IPS-20b (cell line): ENCODE measurements at regions not wholly inside any gene's neighbourhood (a gene's known extent, or its start where the extent isn't known, plus 50 kb on each side); places are given as distances from the start of the nearest gene placed in this dataset.
"Not testable (repeated sequence)": the region's sequence is repeated elsewhere in the genome, so short reads cannot be mapped to it uniquely, and the experiment has no call there.

Source experiments
- H3K27ac ChIP-seq: one replicate; pipeline ENCODE4 v1.5.1; 2013; ENCODE audit warnings: low read length
- H3K27me3 ChIP-seq: 2 replicates; pipeline ENCODE4 v1.6.1; 2013; ENCODE audit warnings: mild to moderate bottlenecking, low read length, inconsistent platforms; ENCODE audit not compliant: insufficient read depth
- H3K36me3 ChIP-seq: 2 replicates; pipeline ENCODE4 v1.6.1; 2013; ENCODE audit warnings: low read depth, mild to moderate bottlenecking, inconsistent platforms, low read length, moderate library complexity; ENCODE audit not compliant: insufficient read depth
- H3K4me1 ChIP-seq: 2 replicates; pipeline ENCODE4 v1.6.1; 2013; ENCODE audit warnings: mild to moderate bottlenecking, control low read depth, inconsistent platforms, low read length, moderate library complexity; ENCODE audit not compliant: insufficient read depth
- H3K4me3 ChIP-seq: 2 replicates; pipeline ENCODE4 v1.5.1; 2013; ENCODE audit warnings: mild to moderate bottlenecking, low read length, inconsistent platforms
- H3K9ac ChIP-seq: 2 replicates; pipeline ENCODE4 v1.6.1; 2013; ENCODE audit warnings: low read depth, mild to moderate bottlenecking, inconsistent platforms, low read length, moderate library complexity
- H3K9me3 ChIP-seq: 2 replicates; pipeline ENCODE4 v1.6.1; 2013; ENCODE audit warnings: mild to moderate bottlenecking, low read depth, low read length, inconsistent platforms; ENCODE audit not compliant: insufficient read depth

GRCh38 chr4:77347351-77347966 lies 190.5 kb downstream of the CCNG2 start:
- Histone ChIP-seq H3K4me1 (no peaks in the 10 kb centered on the region), H3K9me3 (peaks cover 12% of the 10 kb centered on the region), H3K27me3 (no peaks in the 10 kb centered on the region), H3K27ac (no peak overlapping the region), H3K4me3 (no peak overlapping the region), H3K36me3 (no peaks in the 10 kb centered on the region), H3K9ac (no peak overlapping the region)

DNA sequence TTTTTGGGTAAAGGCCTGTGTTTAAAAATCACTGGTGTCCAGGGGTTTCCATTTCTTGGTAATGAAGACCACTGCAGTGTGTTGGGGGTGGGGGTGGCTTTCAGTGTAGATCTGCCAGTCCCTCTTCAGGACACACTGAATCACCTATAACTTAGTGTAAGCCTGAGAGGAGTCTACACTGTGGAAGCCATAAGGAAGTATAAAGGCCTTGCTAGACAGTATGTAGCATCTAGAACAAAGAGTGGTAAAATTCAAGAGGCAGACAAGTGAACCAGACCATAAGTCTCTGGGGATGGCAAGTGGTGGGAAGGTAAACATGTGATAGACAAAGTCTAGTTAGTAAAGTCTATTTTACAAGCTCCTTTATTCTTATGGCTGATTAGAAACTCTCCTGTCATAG lies 191.8 kb downstream of the CCNG2 start:
- H3K27me3 ChIP-seq, result no peaks in the 10 kb centered on the region
- no peaks in the 10 kb centered on the region for H3K4me1 ChIP-seq
- H3K36me3 ChIP-seq, result no peaks in the 10 kb centered on the region
- no peak overlapping the region for H3K9ac ChIP-seq
- H3K9me3 ChIP-seq, result no peaks in the 10 kb centered on the region
- H3K27ac ChIP-seq, result no peak overlapping the region
- no peak overlapping the region for H3K4me3 ChIP-seq

DNA sequence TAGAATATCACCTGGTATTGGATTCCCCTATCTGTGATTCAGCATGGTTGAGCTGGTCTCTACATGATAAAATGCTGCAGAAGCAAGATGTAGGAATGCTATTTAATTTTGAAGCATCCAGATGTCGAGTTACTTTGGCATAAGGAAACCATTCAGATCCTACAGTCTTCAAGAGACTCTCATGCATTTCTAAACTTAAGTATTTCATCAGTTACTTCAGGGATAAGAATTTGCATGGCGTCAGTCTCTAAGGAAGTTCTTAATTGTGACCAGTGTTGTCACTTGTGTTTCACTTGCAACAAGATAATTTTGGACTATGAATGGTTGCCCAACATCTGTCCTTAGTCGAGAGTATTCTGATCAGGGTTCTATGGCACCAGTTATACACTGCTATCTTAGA lies 192.4 kb downstream of the CCNG2 start:
- H3K4me3 ChIP-seq, result no peak overlapping the region
- H3K9me3 ChIP-seq, result no peaks in the 10 kb centered on the region
- no peaks in the 10 kb centered on the region for H3K27me3 ChIP-seq
- no peak overlapping the region for H3K9ac ChIP-seq
- H3K27ac ChIP-seq, result no peak overlapping the region
- H3K36me3 ChIP-seq, result no peaks in the 10 kb centered on the region
- H3K4me1 ChIP-seq, result no peaks in the 10 kb centered on the region

DNA sequence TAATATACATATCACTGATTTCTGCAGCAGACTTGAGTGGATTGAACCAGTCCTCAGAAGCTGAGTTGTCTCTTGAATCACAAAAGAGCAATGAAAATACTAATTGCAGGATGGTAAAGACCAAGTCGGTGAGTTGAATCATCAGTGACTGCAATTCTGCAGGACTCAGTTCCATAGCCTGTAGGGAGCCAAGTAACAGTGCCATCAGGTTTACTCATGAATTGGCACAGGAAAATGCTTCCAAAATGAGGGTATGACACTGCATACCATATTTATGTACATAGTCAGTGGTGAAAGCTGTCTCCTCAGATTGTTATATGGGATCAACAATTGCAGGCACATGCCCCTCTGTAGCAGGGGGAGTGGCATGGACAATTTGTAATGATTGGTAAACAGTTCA lies 192.8 kb downstream of the CCNG2 start:
- H3K36me3 ChIP-seq, result no peaks in the 10 kb centered on the region
- no peak overlapping the region for H3K27ac ChIP-seq
- no peak overlapping the region for H3K4me3 ChIP-seq

GRCh38 chr4:77352192-77352591 lies 195.2 kb downstream of the CCNG2 start:
- H3K9ac ChIP-seq, result no peak overlapping the region
- H3K27ac ChIP-seq, result no peak overlapping the region
- H3K9me3 ChIP-seq, result no peaks in the 10 kb centered on the region
- no peaks in the 10 kb centered on the region for H3K36me3 ChIP-seq
- no peaks in the 10 kb centered on the region for H3K4me1 ChIP-seq
- no peak overlapping the region for H3K4me3 ChIP-seq
- no peaks in the 10 kb centered on the region for H3K27me3 ChIP-seq

More for the DNA sequence above, 192.8 kb downstream of the CCNG2 start:
- H3K4me1 ChIP-seq, result no peaks in the 10 kb centered on the region
- H3K27me3 ChIP-seq, result no peaks in the 10 kb centered on the region
- H3K9me3 ChIP-seq, result no peaks in the 10 kb centered on the region
- no peak overlapping the region for H3K9ac ChIP-seq

- not testable (repeated sequence) for H3K27ac ChIP-seq, H3K36me3 ChIP-seq, H3K9ac ChIP-seq
Observed at GRCh38 chr4:77353724-77354315, 196.8 kb downstream of the CCNG2 start.

GRCh38 chr4:77354550-77354949 lies 197.5 kb downstream of the CCNG2 start:
- H3K36me3 ChIP-seq, result no peaks in the 10 kb centered on the region
- H3K4me1 ChIP-seq, result no peaks in the 10 kb centered on the region
- H3K4me3 ChIP-seq, result no peak overlapping the region
- no peak overlapping the region for H3K27ac ChIP-seq
- H3K9me3 ChIP-seq, result no peaks in the 10 kb centered on the region
- H3K27me3 ChIP-seq, result no peaks in the 10 kb centered on the region
- no peak overlapping the region for H3K9ac ChIP-seq

More at GRCh38 chr4:77353724-77354315, 196.8 kb downstream of the CCNG2 start:
- H3K4me3 ChIP-seq, H3K4me1 ChIP-seq, H3K9me3 ChIP-seq, H3K27me3 ChIP-seq: not testable (repeated sequence)

GRCh38 chr4:77355731-77356130 lies 198.7 kb downstream of the CCNG2 start:
- no peaks in the 10 kb centered on the region for H3K4me1 ChIP-seq
- no peak overlapping the region for H3K4me3 ChIP-seq
- H3K27me3 ChIP-seq, result no peaks in the 10 kb centered on the region; the same call in 1 of the 2 replicates
- no peak overlapping the region for H3K9ac ChIP-seq
- H3K36me3 ChIP-seq, result no peaks in the 10 kb centered on the region
- no peak overlapping the region for H3K27ac ChIP-seq
- no peaks in the 10 kb centered on the region for H3K9me3 ChIP-seq

GRCh38 chr4:77358315-77358928 lies 201.4 kb downstream of the CCNG2 start:
- H3K36me3 ChIP-seq, result no peaks in the 10 kb centered on the region
- H3K27me3 ChIP-seq, result no peaks in the 10 kb centered on the region; the same call in 1 of the 2 replicates
- H3K9me3 ChIP-seq, result no peaks in the 10 kb centered on the region
- no peaks in the 10 kb centered on the region for H3K4me1 ChIP-seq
- no peak overlapping the region for H3K4me3 ChIP-seq
- no peak overlapping the region for H3K27ac ChIP-seq
- H3K9ac ChIP-seq, result no peak overlapping the region

DNA sequence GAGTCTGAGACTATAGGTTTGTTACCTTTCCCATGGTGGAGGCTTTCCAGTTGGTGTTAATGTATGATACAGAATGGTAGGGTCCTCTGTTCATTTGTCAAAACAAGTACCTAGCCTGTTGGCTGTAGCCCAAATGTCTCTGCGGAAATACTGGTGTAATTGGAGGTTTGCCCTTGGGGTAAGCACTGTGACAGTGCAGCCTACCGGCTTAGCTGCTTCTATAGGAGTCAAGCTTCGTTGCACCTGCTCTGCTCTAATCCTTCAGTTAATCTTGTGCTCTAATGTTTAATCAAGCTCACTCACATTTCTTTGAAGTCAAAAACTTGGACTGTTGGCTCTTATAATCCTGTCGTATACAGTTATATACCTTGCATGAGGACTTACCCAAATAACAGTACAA lies 203.4 kb downstream of the CCNG2 start:
- H3K4me1 ChIP-seq, result no peaks in the 10 kb centered on the region
- H3K9ac ChIP-seq, result no peak overlapping the region
- H3K36me3 ChIP-seq, result no peaks in the 10 kb centered on the region
- H3K27me3 ChIP-seq, result no peaks in the 10 kb centered on the region; the same call in 1 of the 2 replicates
- H3K27ac ChIP-seq, result no peak overlapping the region
- no peaks in the 10 kb centered on the region for H3K9me3 ChIP-seq
- no peak overlapping the region for H3K4me3 ChIP-seq

DNA sequence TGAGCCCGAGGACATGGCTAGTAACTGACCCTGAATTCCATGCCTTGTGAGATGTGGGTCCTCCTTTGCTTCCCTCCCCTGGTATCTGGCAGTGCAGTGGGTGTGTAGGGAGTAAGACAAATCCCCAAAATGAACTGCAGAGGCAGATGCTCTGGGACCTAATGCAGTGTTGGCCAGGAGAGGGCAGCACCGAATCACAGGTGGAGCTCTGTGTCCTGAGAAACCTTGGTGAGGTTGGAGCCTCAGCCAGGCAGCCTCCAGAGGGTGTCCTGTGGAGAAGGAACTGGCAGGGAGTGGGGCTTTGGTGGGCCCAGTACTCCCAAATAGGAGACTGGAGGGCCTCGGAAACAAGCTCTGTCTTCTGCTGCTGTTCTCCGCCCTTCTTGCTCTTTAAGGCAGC lies 209.9 kb downstream of the CCNG2 start:
- not testable (repeated sequence) for H3K27me3 ChIP-seq, H3K9ac ChIP-seq, H3K4me1 ChIP-seq

GRCh38 chr4:77367638-77368037 lies 210.6 kb downstream of the CCNG2 start:
- H3K36me3 ChIP-seq, result no peaks in the 10 kb centered on the region
- H3K9ac ChIP-seq, result no peak overlapping the region
- H3K4me1 ChIP-seq, result no peaks in the 10 kb centered on the region
- no peak overlapping the region for H3K27ac ChIP-seq
- H3K9me3 ChIP-seq, result no peaks in the 10 kb centered on the region; the same call in 1 of the 2 replicates
- no peaks in the 10 kb centered on the region for H3K27me3 ChIP-seq
- no peak overlapping the region for H3K4me3 ChIP-seq

More for the DNA sequence above, 209.9 kb downstream of the CCNG2 start:
- H3K9me3 ChIP-seq, H3K4me3 ChIP-seq, H3K36me3 ChIP-seq, H3K27ac ChIP-seq: not testable (repeated sequence)
